Heart left ventricle (tissue), 16 donors: ENCODE measurements at regions not wholly inside any gene's neighbourhood (a gene's known extent, or its start where the extent isn't known, plus 50 kb on each side); places are given as distances from the start of the nearest gene placed in this dataset.
A peak's percentile ranks its signal among the peaks of the same experiment; 100 is the strongest.
"Not testable (repeated sequence)": the region's sequence is repeated elsewhere in the genome, so short reads cannot be mapped to it uniquely, and the experiment has no call there.

ENCODE experiments used
- ATAC-seq, 4 donors: fragments of 200-7000 bp; cut with Tn5 transposase; one replicate each; pipeline ENCODE4 v1.9.1; 2020 to 2022; ENCODE audit warnings: moderate library complexity in 4 of 4, mild to moderate bottlenecking in 3 of 4, moderate number of reproducible peaks in 1 of 4
- DNase-seq, 5 donors: peaks; one replicate each; pipeline ENCODE4 v3.0.0-alpha.2; 2020
- H3K27ac ChIP-seq, 12 donors: fragments of 200-600 bp; sonication (generic) in 4 of 12; one replicate each; pipeline versions ENCODE4 v1.5.0 to v1.8.0; 2016 to 2022; ENCODE audit warnings: mild to moderate bottlenecking in 2 of 12
- H3K27me3 ChIP-seq, 9 donors: fragments of 200-600 bp; sonication (generic) in 2 of 9; one replicate each; pipeline versions ENCODE4 v1.5.1 to v1.8.0; 2016 to 2022; ENCODE audit warnings: mild to moderate bottlenecking in 3 of 9
- H3K36me3 ChIP-seq, 9 donors: fragments of 200-600 bp; sonication (generic) in 2 of 9; one replicate each; pipeline versions ENCODE4 v1.5.0 to v1.8.0; 2018 to 2022; ENCODE audit warnings: mild to moderate bottlenecking in 2 of 9
- H3K4me1 ChIP-seq, 12 donors: fragments of 200-600 bp; sonication (generic) in 4 of 12; one replicate each; pipeline versions ENCODE4 v1.5.0 to v1.8.0; 2016 to 2022; ENCODE audit warnings: mild to moderate bottlenecking in 3 of 12
- H3K4me3 ChIP-seq, 12 donors: fragments of 200-600 bp; sonication (generic) in 4 of 12; one replicate each; pipeline versions ENCODE4 v1.5.0 to v1.8.0; 2017 to 2022; ENCODE audit warnings: mild to moderate bottlenecking in 9 of 12, moderate library complexity in 4 of 12
- H3K9me3 ChIP-seq, 12 donors: fragments of 200-600 bp; sonication (generic) in 4 of 12; one replicate each; pipeline versions ENCODE4 v1.5.0 to v1.8.0; 2016 to 2022; ENCODE audit warnings: mild to moderate bottlenecking in 1 of 12
- CTCF ChIP-seq, 12 donors: fragments of 200-600 bp; sonication (generic) in 4 of 12; IDR thresholded peaks; one replicate each; pipeline versions ENCODE4 v1.5.0 to v1.8.0; 2018 to 2022; ENCODE audit warnings: antibody characterized with exemption in 12 of 12, mild to moderate bottlenecking in 5 of 12
- POLR2A ChIP-seq, 2 donors: fragments of 450-650 bp; IDR thresholded peaks; one replicate each; pipeline ENCODE4 v1.6.1; 2017; ENCODE audit warnings: antibody characterized with exemption in 2 of 2, mild to moderate bottlenecking in 2 of 2, moderate library complexity in 2 of 2
- WGBS, 4 donors: extraction: QIAGEN DNeasy Blood & Tissue Kit in 2 of 4; methylation state at CpG; one replicate each; pipeline versions ENCODE4 v1.1.5 to v1.1.7; 2013 to 2018; 5-methylcytosine and 5-hydroxymethylcytosine counted together
- intact Hi-C, 10 donors: fragments of 100-400 bp; cut with DNase I; formaldehyde crosslinking; loops; one replicate each; pipeline versions ENCODE4 v1.11.1 to v1.14.2; 2022
- donor health status: ischemic (EF 13 %, LVEDD 7.1; RV severe dilation, severe dysfunction).
- donor health status: healthy with polysubstance abuse.
- donor health status: DM: no; HTN: yes; CAD: no.
- donor health status: DM: no; HTN: no; CAD: no.
- donor health status: ischemic (EF 25% LVEDD 6.9; RV normal size, moderate dysfunction).
- donor health status: ischemic (EF 25% LVEDD 5.7; RV mildly dilated, moderate dysfunction).
- donor health status: healthy.
- donor health status: DM: yes; HTN: yes; CAD: no.
- donor health status: ischemic (EF 35%, LVEDD 5.7; RV mildly dilated, moderate dysfunction).
- donor health status: nonischemic (EF 11% LVEDD 7.7; RV severe dilation, severe dysfunction).
- donor health status: DM: yes; HTN: yes; CAD: no.
- donor health status: PGD.
- donor health status: ischemic (EF 29% LVEDD 5.4; RV normal size, mild dysfunction).
- donor health status: nonischemic (EF 23%, LVEDD 6.1; RV moderate dilation, normal function).

GRCh38 chr15:67937153-67937761, 97.4 kb upstream of the RNU6-1 start:
- peaks cover 0 to 15% (median 0%) of the 10 kb centered on the region in 12 donors for H3K4me1 ChIP-seq
- H3K27me3 ChIP-seq, result no peaks in the 10 kb centered on the region
- H3K36me3 ChIP-seq, result no peaks in the 10 kb centered on the region
- H3K9me3 ChIP-seq, result no peaks in the 10 kb centered on the region
- WGBS, 4 donors, result 77 to 97% (median 88%) methylated on average over 3 of the region's 3 CpGs
- DNase-seq (no peak), ATAC-seq (peak in 2 of 4 donors; percentile 13 to 35)
- intact Hi-C loops, result no loop called here
- no peak for TF ChIP-seq CTCF (IDR thresholded peaks at IDR 0.05)
- TF ChIP-seq POLR2A (IDR thresholded peaks at IDR 0.05), result no peak
- H3K27ac ChIP-seq, result peak overlapping the region in 1 of 12 donors; percentile 46
- H3K4me3 ChIP-seq, result no peak overlapping the region

- peaks cover 0 to 27% (median 4%) of the 10 kb centered on the region in 12 donors for H3K4me1 ChIP-seq
- H3K9me3 ChIP-seq, H3K27ac ChIP-seq, intact Hi-C loops, H3K27me3 ChIP-seq, DNase-seq, H3K36me3 ChIP-seq, ATAC-seq, H3K4me3 ChIP-seq: not testable (repeated sequence)
- 95 to 96% (median 95%) methylated on average over 5 of the region's 5 CpGs for WGBS, 4 donors
These were observed 99.3 kb upstream of the RNU6-1 start for GRCh38 chr15:67939179-67939578.

GRCh38 chr15:67939588-67940323, 99.9 kb upstream of the RNU6-1 start:
- not testable (repeated sequence) for H3K27ac ChIP-seq, H3K36me3 ChIP-seq, H3K4me3 ChIP-seq, H3K9me3 ChIP-seq, H3K27me3 ChIP-seq, DNase-seq, ATAC-seq
- intact Hi-C loops, result loop anchor here in 1 of 10 donors (10.0 kb wide), 1 partner anchor 115 kb away; the partner anchor contains the start of gene PIAS1
- peaks cover 0 to 32% (median 7%) of the 10 kb centered on the region in 12 donors for H3K4me1 ChIP-seq
- 62 to 79% (median 73%) methylated on average over 5 of the region's 5 CpGs for WGBS, 4 donors

- Histone ChIP-seq H3K4me3 (no peak overlapping the region), H3K9me3 (no peaks in the 10 kb centered on the region), H3K27ac (no peak overlapping the region), H3K4me1 (peaks cover 0 to 34% (median 11%) of the 10 kb centered on the region in 12 donors), H3K36me3 (no peaks in the 10 kb centered on the region), H3K27me3 (no peaks in the 10 kb centered on the region)
- ATAC-seq (no peak), DNase-seq (no peak)
- intact Hi-C loops, result loop anchor here in 1 of 10 donors (10.0 kb wide), 1 partner anchor 114 kb away; the partner anchor contains the start of gene PIAS1
- TF ChIP-seq POLR2A (IDR thresholded peaks at IDR 0.05) (no peak), CTCF (IDR thresholded peaks at IDR 0.05) (no peak)
- 94 to 98% (median 97%) methylated on average over 1 of the region's 1 CpG for WGBS, 4 donors
These were observed 100.5 kb upstream of the RNU6-1 start for GRCh38 chr15:67940324-67940719.

- 63 to 76% (median 67%) methylated on average over 3 of the region's 3 CpGs for WGBS, 4 donors
- ATAC-seq, result no peak
- intact Hi-C loops, result loop anchor here in 1 of 10 donors (10.0 kb wide), 1 partner anchor 113 kb away; the partner anchor contains the start of gene PIAS1
- Histone ChIP-seq H3K4me1 (peaks cover 0 to 43% (median 24%) of the 10 kb centered on the region in 12 donors), H3K4me3 (no peak overlapping the region), H3K36me3 (no peaks in the 10 kb centered on the region), H3K27ac (peak overlapping the region in 1 of 12 donors; percentile 26), H3K27me3 (no peaks in the 10 kb centered on the region), H3K9me3 (no peaks in the 10 kb centered on the region)
- no peak for DNase-seq
- TF ChIP-seq POLR2A (IDR thresholded peaks at IDR 0.05) (no peak), CTCF (IDR thresholded peaks at IDR 0.05) (no peak)
These were observed 101.9 kb upstream of the RNU6-1 start for GRCh38 chr15:67941648-67942310.
